GM21360 (cell line): ENCODE measurements at regions not wholly inside any gene's neighbourhood (a gene's known extent, or its start where the extent isn't known, plus 50 kb on each side); places are given as distances from the start of the nearest gene placed in this dataset.
"Not testable (repeated sequence)": the region's sequence is repeated elsewhere in the genome, so short reads cannot be mapped to it uniquely, and the experiment has no call there.

Experiments used
- ATAC-seq: cut with Tn5 transposase; IDR thresholded peaks from one replicate; pipeline ENCODE4 v1.9.1; 2021; ENCODE audit warnings: mild to moderate bottlenecking, moderate library complexity; ENCODE audit not compliant: unreplicated experiment

DNA sequence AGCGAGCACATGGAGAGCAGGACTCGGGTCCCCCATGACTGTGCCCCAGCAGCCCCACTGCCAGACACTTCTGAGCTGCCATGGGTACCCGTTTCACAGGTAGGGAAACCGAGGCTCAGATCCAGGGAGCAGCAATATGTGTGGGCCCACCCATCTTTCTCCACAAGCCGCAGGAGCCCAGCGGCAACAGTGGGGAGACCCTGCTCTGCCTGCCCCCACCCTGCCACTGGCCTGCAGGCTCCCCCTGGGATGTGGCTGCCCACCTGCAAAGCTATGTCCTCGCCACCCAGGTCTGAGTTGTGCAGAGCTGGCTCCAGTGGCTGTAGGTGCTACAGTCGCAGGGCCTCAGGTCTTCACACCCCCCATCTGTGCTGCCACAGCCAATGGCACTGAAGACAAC is 50.6 kb upstream of the C1QTNF9B start:
- no peak for ATAC-seq

DNA sequence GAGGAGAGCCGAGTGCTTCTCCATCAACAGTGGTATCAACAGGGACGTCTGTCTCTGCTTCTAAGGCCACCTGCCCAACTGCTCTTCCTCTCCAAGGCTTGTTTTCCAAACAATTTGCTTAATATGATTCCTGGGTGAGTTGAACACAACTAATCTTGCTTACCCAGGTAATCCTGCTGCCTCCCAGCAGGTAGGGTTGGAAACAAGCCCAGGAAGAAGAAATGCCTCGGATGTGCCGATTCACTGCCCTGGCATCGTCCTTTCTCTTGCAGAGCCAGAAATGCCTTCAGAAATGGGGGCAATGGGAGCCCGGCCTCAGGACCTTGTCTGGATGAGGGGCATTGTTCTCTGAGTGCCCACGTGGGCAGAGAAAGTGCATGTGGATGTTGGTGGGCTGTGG is 51.9 kb upstream of the C1QTNF9B start:
- no peak for ATAC-seq

DNA sequence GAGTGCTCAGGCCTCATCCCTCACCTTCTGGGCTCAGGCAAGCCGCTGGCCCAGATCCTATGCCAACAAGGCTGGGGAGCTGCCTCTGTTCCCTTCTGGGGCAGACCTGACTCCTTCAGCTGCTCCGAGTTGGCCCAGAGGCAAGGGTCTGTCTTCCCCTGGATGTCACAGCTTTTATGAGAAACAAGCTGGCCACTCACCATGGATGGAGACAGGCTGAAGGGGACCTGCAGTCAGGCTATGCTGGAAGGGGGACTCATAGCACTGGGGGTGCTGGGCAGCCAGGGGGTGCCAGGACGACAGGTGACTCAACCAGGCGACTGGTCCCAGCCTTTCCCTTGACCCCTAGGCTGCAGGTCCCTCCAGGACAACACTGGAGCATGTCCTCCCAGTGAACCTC is 52.4 kb upstream of the C1QTNF9B start:
- ATAC-seq = no peak

DNA sequence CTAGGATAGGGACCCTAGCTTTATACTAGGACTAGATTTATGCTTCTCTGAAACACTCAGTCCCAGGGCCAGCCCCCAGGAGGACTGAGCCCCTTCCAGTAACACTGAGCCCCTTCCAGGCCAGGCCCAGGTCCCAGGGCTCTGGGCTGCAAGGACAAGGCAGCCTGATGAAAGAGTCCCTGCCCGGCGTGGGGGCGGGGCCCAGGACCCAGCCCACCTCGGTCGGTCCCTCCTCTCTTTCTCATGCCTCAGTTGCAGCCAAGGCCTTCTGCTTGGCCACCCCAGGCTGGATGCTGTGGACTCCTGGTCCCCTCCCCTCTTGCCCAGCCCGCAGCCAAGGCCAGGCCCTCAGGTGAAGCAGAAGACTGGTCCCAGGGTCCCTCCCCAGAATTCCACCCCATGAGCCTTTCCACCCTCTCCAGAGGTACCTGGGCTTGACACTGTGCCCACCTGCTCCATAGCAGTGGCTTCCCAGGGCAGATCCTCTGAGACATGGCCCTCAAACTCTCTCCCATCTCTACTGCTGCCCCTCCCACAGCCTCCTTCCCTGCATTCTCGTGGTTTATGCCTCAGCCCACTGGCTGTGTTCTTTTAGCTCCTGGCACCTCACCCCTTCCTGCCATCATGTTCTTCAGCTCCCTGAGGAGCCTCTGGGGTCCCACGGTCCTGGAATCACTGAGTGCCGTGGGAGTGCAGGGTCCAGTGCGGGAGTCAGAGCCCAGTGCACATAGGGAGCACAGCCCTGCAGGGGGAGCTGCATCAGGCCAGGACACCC is 53.6 kb upstream of the C1QTNF9B start:
- no peak for ATAC-seq

DNA sequence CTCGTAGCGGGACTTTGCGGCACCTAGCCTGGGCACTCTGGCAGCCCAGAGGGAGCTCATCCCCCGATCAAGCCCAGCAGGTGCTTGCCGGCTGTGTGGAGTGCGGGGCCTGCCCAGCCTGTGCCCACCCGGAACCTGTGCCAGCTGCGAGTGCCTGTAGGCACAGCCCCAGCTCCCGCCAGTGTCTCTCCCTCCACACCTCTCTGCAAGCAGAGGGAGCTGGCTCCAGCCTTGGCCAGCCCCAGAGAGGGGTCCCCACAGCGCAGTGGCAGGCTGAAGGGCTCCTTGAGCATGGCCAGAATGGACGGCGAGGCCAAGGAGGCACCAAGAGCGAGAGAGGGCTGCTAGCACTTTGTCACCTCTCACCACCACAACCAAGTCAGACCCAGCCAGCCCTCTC is 55.5 kb upstream of the C1QTNF9B start:
- no peak for ATAC-seq

DNA sequence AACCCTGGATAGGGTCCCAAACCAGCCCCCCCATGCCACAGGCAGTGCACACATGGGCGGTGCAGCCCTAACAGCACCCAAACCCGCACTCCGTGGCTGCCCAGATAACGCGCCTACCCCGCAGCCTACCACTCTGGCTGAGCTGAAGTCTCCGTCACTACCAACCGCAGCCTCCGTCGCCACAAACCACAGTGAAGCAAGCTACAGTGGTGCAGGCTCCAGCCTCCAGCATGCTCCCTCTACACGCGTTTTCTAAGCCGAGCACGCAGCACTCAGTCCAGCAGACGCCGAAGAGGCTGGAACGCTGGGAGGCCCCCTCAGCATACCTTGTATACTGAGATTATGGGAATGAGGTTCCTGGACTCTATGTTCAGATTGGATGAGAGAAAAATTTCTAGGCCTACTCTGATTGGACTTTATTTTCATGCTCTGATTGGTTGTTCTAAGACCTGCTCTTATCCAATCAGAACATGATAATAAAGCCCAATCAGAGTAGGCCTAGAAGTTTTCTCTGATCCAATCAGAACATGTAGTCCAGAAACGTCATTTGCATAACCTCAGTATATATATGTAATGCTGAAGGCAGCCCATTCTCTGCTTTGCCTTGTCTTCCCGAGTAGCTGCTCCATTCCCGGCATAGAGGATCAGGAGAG is 56.7 kb upstream of the C1QTNF9B start:
- no peak for ATAC-seq

DNA sequence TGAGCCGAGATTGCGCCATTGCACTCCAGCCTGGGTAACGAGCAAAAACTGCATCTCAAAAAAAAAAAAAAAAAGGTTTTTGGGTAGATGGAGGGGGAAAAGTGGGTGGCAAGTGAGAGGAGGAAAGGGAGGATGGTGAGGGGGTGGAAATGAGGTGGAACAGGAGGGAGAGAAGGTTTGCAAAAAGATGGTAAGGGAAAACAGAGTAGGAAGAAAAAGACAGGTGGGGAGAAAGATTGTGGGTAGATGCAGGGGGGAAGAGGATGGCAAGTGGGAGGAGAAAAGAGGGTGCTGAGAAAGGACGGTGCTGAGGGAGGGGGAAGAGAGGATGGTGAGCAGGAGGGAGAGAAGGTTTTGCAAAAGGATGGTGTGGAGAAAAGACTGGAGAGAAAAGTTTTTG is 57.8 kb upstream of the C1QTNF9B start:
- ATAC-seq = no peak

DNA sequence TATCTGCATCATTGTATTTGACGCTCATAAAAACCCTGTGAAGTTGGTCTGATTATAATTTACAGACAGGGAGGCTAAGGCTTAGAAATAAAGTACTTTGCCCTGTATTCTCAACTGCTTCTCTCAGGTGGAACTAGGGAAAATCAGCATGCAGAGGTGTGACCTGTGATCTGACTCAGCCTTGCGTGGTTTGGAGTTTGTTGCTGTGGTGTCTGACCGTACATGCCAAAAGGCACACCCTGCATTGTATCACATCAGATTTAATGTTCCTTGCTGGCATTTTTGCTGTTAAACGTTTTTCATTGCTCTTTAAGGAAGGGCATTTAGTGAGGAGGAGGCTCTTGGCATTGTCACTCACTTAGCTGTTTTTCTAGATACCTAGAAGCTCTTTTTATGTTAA is 58.8 kb upstream of the C1QTNF9B start:
- ATAC-seq = no peak

DNA sequence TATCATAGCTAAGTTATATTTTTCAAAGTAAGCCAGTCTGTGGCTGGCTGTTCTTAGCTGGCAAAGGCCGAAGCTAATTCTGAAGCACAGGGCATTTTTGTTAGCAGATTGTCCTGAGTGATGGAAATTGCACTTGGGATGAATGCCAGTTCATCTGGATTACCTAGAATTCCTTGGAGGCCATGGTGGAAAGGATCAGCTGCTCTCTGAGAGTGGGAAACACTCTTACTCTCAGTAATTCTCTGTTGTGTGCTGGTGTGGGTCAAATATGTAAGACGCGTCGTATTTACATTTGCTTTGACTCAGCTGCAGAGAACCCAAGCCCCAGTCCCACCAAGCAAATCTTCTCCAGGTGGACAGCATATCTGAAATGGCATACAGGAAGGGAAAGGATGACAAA is 60.7 kb upstream of the C1QTNF9B start:
- no peak for ATAC-seq

DNA sequence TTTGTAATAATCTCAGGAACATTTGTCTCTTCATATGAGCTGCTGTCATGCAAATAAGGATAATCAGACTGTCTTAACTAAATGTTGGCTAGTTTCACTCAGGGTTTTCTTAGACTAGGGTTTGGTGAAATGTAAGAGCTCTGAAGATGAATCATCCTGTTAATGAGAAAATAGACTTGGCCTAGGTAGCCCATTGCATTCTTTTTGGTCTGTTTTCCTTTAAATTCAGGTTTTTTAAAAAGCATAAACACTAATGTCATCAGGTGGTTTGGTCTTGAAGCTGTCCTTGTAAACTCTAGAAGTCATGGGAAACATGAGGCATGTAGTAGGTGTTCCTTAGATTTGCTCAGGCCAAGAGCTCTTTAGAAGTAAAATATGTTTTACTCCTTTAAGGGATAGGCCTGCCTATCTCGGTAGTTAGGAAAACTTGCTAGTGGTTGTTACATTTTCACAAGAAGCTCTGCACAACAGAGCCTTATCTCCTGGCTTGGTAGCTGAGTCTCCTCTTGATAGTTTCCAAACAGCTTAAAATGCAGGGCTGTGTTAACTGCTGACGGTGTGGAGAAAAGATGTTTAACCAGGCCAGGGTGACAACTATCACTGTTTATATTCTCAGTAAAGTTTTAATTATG is 62.0 kb upstream of the C1QTNF9B start:
- no peak for ATAC-seq

DNA sequence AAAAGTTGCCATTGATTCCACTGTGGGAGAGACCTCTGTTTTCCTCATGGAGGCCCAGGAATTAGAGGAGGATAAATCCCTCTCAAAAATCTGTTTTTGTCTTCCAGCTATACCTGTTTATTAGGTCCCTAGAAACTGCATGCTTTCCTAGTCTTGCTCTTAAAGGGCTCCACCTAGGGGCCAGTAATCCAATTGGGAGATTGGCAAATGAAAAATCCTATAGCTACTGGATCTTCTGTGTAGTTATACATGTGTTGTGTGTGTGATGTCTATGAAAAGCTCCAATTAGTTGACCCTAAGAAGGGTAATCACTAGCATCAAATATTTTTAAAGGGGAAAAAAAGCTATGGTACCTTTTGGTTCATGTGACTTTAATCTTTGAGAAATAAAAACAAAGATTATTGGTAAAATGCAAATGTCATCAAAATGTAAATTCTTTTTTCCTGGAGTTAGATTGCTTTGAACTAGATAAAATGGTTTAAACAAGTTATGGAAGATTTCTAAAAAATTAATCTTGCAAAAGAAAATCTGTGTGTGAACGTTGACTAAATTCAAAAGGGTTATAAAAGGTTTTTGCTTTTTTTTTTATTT is 63.4 kb upstream of the C1QTNF9B start:
- no peak for ATAC-seq

DNA sequence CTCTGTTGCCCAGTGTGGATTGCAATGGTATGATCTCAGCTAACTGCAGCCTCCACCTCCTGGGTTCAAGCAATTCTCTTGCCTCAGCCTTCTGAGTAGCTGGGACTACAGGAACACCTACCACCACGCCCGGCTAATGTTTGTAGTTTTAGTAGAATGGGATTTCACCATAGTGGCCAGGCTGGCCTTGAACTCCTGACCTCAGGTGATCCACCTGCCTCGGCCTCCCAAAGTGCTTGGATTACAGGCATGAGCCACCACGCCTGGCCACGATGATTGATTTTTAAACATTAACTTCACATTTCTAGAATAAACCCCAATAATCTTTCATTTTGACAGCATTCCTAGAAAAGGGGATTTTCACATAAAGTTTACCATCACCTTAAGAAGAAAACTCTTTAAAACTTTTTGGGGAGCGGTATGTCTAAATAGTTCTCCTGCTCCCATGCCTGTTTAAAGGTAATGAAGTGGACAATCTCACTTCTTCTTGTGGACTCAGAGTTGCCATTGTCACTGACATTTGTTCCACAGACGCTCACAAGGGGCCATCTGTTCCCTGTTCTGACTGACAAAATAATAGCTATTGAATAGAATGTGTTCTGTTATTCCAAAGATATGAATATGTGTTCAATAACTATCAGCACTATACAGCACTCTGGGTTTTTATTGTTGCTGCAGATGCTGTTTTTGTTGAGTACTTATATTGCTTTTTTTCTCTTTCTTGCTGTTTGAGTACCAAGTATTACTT is 66.1 kb upstream of the C1QTNF9B start:
- ATAC-seq = no peak

DNA sequence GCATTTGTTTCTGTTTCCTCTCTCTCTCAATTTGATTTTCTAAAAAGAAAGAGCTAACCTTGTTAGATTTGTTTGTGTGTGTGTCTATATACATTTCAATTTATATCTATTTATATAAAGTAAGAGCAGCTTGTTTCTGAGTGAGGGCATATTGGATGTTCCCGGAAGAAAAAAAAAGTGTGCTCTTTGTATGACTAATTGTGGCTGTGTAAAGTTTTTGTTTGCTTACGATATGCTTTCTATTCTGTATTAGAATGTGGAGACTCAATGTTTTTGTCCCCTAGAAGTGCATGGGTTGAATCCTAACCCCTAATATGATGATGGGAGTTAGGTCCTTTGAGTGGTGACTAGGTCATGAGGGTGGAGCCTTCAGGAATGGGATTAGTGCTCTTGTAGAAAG is 66.6 kb upstream of the C1QTNF9B start:
- ATAC-seq = no peak

DNA sequence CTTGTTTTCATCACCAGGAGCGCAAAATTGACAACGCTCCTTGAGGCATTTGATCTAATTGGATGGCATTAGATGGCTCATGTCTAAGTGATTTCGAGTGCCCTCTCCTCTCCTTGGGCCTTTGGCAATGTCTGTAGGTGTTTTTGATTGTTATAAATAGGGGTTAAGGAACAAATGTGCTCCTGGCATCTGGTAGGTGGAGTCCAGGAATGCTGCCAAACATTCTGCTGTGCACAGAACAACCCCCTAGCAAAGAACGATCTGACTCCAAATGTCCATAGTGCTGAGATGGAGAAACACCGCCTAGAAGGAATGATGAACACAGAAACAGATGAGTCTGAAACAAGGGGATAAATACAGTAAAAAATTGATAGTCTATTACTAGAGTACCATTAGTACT is 68.0 kb upstream of the C1QTNF9B start:
- ATAC-seq = no peak

DNA sequence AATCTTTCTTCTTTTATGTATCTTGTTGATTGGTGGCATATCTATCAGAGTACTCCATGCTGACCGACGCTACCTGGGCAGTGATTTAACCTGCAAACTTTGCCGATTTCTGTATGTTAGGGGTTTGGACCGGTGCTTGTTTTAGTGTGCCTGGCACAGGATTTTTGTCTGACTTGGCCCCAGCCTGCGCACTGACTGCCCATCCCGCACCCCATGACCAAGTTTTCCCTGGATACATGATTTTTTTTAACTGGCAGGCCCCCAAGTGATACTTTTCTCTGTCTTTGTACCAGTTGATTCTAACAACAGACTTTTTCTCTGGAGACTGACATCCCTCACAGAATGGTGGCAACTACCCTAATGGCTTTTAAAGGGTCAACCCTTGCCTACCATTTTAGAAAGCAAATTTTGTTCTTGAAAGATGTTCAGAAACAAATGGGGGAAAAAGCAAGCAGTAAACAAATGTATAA is 69.0 kb upstream of the C1QTNF9B start:
- ATAC-seq = no peak

DNA sequence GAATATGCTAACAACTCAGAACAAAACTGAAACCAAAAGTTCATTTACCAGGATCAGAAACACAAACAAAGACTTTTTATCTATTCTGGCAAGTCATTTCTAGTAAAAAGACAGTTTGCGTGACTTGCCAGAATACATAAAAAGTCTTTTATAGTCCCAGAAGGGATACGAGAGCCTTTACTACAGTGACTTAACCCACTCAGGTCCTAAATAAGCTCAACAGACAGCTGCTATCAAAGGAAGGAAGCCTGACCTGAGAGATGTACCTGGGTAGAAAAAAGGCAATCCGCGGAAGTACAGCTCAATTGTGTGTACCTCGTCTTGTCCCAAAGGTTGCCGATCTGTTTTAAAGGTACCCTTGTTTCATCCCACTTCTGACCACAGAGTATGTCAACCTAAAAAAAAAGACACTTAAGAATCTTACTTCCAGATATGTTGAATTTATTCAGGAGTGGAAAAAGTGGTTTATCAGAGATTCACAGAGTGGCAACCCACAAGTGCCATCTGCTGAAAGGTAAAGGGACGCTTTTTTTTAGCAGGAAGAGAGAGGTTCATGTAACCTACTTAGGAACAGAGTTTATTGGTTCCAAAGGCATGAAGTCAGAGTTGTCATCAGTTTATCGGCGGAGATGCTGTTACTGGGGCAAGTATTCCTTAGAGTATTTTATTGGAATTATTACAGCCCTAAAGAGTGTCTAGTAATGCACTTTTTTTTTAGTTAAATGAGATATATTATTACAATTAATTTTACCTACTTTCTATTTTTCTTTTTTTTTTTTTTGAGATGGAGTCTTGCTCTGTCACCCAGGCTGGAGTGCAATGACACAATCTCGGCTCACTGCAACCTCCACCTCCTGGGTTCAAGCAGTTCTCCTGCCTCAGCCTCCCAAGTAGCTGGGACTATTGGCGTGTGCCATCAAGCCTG is 69.7 kb upstream of the C1QTNF9B start:
- no peak for ATAC-seq

DNA sequence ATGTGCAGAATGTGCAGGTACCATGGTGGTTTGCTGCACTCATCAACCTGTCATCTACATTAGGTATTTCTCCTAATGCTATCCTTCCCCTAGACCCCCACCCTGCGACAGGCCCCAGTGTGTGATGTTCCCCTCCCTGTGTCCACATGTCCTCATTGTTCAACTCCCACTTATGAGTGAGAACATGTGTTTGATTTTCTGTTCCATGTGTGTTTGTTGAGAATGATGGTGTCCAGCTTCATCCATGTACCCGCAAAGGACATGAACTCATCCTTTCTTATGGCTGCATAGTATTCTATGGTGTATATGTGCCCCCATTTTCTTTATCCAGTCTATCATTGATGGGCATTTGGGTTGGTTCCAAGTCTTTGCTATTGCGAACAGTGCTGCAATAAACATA is 70.5 kb upstream of the C1QTNF9B start:
- ATAC-seq = not testable (repeated sequence)

DNA sequence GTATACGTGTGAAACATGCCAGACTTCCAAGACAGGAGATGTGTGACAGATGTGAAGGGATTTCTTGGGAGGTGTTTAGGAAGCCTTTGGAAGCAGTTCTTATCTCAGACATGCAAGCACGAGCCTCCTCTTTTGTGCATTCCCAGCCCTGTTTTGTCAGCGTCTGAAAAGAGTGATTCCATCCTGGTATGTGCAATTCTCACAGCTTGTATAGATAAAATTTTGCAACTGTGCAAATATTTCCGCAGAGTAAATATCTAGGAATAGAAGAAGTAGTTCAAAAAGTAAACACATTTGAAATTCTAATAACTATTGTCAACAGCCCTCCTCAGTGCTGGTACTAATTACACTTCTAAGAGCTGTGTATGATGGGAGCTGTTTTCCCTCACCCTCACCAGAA is 72.3 kb upstream of the C1QTNF9B start:
- no peak for ATAC-seq

DNA sequence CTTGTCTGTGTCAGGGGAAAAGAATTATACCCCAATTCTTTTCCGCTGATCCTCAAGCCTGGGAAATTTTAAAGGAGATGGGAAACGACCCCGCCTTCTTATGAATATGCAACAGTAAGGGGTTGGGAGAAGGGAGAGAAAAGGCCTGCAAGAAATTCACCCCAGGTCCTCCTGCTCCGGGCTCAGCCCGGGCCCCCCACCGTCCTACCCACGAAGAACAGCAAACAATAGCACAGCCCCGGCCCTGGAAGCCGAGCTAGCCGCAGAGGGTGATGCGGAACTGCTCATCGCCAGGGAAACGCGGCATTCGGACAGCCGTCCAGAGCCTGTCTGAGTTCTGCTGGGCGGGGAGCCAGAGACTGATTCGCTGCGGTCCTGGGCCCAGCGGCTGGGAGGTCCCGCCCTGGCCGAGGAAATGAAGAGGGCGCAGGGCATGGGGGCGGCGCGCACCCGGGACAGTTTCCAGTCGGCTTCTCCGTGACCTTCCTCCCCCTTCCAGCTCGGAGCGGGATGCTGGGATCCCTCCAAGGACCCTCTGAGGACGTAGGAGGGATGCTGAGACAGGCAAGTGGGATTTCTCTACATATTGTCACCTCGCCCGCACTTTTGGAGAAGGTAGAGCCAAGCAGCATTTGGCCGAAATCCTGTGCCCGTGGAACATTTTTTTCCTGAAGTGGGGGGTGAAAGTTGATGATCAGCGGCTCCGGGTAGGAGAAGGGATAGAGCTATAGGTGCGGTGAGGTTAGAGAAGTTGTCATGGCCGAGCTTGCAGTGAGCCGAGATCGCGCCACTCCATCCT is 82.3 kb upstream of the C1QTNF9B start:
- ATAC-seq = peak; percentile 36
